Trophoblast cell (in vitro differentiated cells and primary cell): ENCODE measurements at regions not wholly inside any gene's neighbourhood (a gene's known extent, or its start where the extent isn't known, plus 50 kb on each side); places are given as distances from the start of the nearest gene placed in this dataset.

Source experiments
- DNase-seq, 2 donors: peaks; one replicate each; pipeline ENCODE4 v3.0.0-alpha.2; 2016
- H2AFZ ChIP-seq: 2 replicates; pipeline ENCODE4 v1.6.1; 2013; ENCODE audit warnings: low read length, moderate library complexity, mild to moderate bottlenecking; ENCODE audit not compliant: insufficient read depth, poor library complexity
- H2AK5ac ChIP-seq: 2 replicates; pipeline ENCODE4 v1.6.1; 2013; ENCODE audit warnings: mild to moderate bottlenecking, low read length
- H2BK120ac ChIP-seq: 2 replicates; pipeline ENCODE4 v1.6.1; 2013; ENCODE audit warnings: low read length, mild to moderate bottlenecking, moderate library complexity; ENCODE audit not compliant: insufficient read depth, poor library complexity
- H2BK12ac ChIP-seq: 2 replicates; pipeline ENCODE4 v1.6.1; 2013; ENCODE audit warnings: mild to moderate bottlenecking, low read length, moderate library complexity
- H2BK5ac ChIP-seq: 2 replicates; pipeline ENCODE4 v1.6.1; 2013; ENCODE audit warnings: low read length, low read depth, moderate library complexity, mild to moderate bottlenecking; ENCODE audit not compliant: poor library complexity
- H3K14ac ChIP-seq: 2 replicates; pipeline ENCODE4 v1.6.1; 2013; ENCODE audit warnings: mild to moderate bottlenecking, low read length
- H3K18ac ChIP-seq: 2 replicates; pipeline ENCODE4 v1.6.1; 2013; ENCODE audit warnings: mild to moderate bottlenecking, low read length
- H3K23ac ChIP-seq: 2 replicates; pipeline ENCODE4 v1.6.1; 2013; ENCODE audit warnings: low read length
- H3K27ac ChIP-seq: 2 replicates; pipeline ENCODE4 v1.5.1; 2013; ENCODE audit warnings: low read depth, mild to moderate bottlenecking, inconsistent platforms, low read length, moderate library complexity
- H3K27me3 ChIP-seq: 2 replicates; pipeline ENCODE4 v1.6.1; 2013; ENCODE audit warnings: inconsistent platforms, mild to moderate bottlenecking, low read length, moderate library complexity; ENCODE audit not compliant: insufficient read depth
- H3K36me3 ChIP-seq, 2 experiments: 1 replicate in 1 of 2; 2 replicates in 1 of 2; pipeline ENCODE4 v1.6.1; 2013; ENCODE audit warnings: low read length in 2 of 2, mild to moderate bottlenecking in 2 of 2, moderate library complexity in 1 of 2; ENCODE audit not compliant: insufficient read depth in 2 of 2, control insufficient read depth in 1 of 2
- H3K4ac ChIP-seq: 2 replicates; pipeline ENCODE4 v1.6.1; 2013; ENCODE audit warnings: low read depth, mild to moderate bottlenecking, low read length, moderate library complexity
- H3K4me1 ChIP-seq, 2 experiments: 1 replicate in 1 of 2; 2 replicates in 1 of 2; pipeline ENCODE4 v1.6.1; 2013; ENCODE audit warnings: low read length in 2 of 2, mild to moderate bottlenecking in 2 of 2, moderate library complexity in 1 of 2; ENCODE audit not compliant: insufficient read depth in 2 of 2, control insufficient read depth in 1 of 2
- H3K4me2 ChIP-seq: 2 replicates; pipeline ENCODE4 v1.6.1; 2013; ENCODE audit warnings: inconsistent platforms, mild to moderate bottlenecking, low read length, moderate library complexity
- H3K4me3 ChIP-seq: 2 replicates; pipeline ENCODE4 v1.5.1; 2013; ENCODE audit warnings: mild to moderate bottlenecking, low read depth, low read length, inconsistent platforms
- H3K79me1 ChIP-seq: one replicate; pipeline ENCODE4 v1.6.1; 2013; ENCODE audit warnings: low read length
- H3K79me2 ChIP-seq: 2 replicates; pipeline ENCODE4 v1.6.1; 2013; ENCODE audit warnings: low read length, mild to moderate bottlenecking; ENCODE audit not compliant: control insufficient read depth, insufficient read depth, poor library complexity
- H3K9ac ChIP-seq: 2 replicates; pipeline ENCODE4 v1.6.1; 2013; ENCODE audit warnings: mild to moderate bottlenecking, low read length
- H3K9me3 ChIP-seq: 2 replicates; pipeline ENCODE4 v1.6.1; 2013; ENCODE audit warnings: low read depth, mild to moderate bottlenecking, control low read depth, inconsistent platforms, low read length; ENCODE audit not compliant: insufficient read depth
- H4K12ac ChIP-seq: 2 replicates; pipeline ENCODE4 v1.6.1; 2013; ENCODE audit warnings: low read depth, mild to moderate bottlenecking, low read length, moderate library complexity
- H4K8ac ChIP-seq: 2 replicates; pipeline ENCODE4 v1.6.1; 2013; ENCODE audit warnings: low read depth, mild to moderate bottlenecking, low read length, moderate library complexity
- H4K91ac ChIP-seq: one replicate; pipeline ENCODE4 v1.6.1; 2013; ENCODE audit warnings: low read depth, mild to moderate bottlenecking, low read length, moderate library complexity
- WGBS: extraction: QIAGEN DNeasy Blood & Tissue Kit; methylation state at CpG from one replicate; pipeline ENCODE4 v1.1.7; 2013; ENCODE audit warnings: missing lambda C conversion rate; ENCODE audit not compliant: insufficient read length, insufficient coverage; ENCODE audit errors: extremely low coverage; 5-methylcytosine and 5-hydroxymethylcytosine counted together

DNA sequence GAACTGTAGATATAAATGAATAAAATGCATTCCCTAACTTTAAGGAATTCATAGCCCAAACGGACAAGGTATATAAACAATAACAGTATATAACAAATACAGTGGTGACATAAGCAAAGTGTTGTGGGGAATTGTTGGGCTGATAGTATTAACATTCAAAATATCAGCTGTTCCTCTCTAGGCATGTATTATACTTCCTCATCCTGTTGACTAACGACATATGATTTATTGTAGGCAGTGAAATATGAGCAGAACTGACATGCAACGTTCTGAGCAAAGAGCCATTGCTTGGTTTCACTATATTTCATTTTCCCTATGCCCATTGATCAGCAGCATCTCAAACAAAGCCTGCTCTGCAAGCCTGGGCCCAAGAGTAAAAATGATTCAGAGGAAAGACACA, 143.9 kb downstream of the PTCHD1 start:
- no peak overlapping the region for H4K91ac ChIP-seq
- no peak overlapping the region for H3K4me3 ChIP-seq
- no peaks in the 10 kb centered on the region for H3K79me1 ChIP-seq
- no peaks in the 10 kb centered on the region for H3K27me3 ChIP-seq
- H2AK5ac ChIP-seq = no peak overlapping the region
- H4K12ac ChIP-seq = no peak overlapping the region
- no peaks in the 10 kb centered on the region for H3K4me1 ChIP-seq
- H2AFZ ChIP-seq = no peak overlapping the region
- H3K79me2 ChIP-seq = no peaks in the 10 kb centered on the region
- H2BK120ac ChIP-seq = no peak overlapping the region
- no peak overlapping the region for H3K14ac ChIP-seq
- H3K9ac ChIP-seq = no peak overlapping the region
- H3K18ac ChIP-seq = no peak overlapping the region
- no peak overlapping the region for H3K4ac ChIP-seq
- DNase-seq = no peak
- no peak overlapping the region for H3K23ac ChIP-seq
- WGBS = no CpG with 5 or more reads among the region's 3 CpGs
- H3K9me3 ChIP-seq = no peaks in the 10 kb centered on the region
- H3K36me3 ChIP-seq = no peaks in the 10 kb centered on the region
- H2BK12ac ChIP-seq = no peak overlapping the region
- H3K4me2 ChIP-seq = no peak overlapping the region
- no peak overlapping the region for H4K8ac ChIP-seq
- no peak overlapping the region for H2BK5ac ChIP-seq
- no peak overlapping the region for H3K27ac ChIP-seq

DNA sequence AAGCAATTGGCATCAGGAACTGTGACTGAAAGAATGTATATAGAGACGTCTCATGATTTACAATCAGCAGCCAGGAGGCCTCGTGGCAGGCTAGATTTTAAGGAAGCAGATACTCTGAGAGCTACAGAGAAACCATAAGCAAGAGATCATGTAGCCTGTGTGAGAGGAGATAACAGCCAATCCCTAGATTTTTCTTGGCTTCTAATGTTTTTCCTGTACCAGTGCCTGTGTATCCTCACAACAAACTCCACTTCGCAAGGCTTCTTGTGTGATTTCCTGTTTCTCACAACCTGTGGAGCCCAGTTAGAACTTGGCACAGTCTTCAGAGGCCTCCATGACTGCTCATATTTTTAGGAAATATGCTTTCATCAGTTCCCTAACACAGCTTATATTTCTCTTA, 147.9 kb downstream of the PTCHD1 start:
- Histone ChIP-seq H3K9ac (no peak overlapping the region), H4K8ac (no peak overlapping the region), H4K12ac (no peak overlapping the region), H4K91ac (no peak overlapping the region), H3K9me3 (no peaks in the 10 kb centered on the region), H3K4ac (no peak overlapping the region), H3K79me1 (no peaks in the 10 kb centered on the region), H3K14ac (no peak overlapping the region), H3K4me1 (no peaks in the 10 kb centered on the region), H3K27me3 (no peaks in the 10 kb centered on the region), H3K27ac (no peak overlapping the region), H3K23ac (no peak overlapping the region), H3K4me2 (no peak overlapping the region), H3K18ac (no peak overlapping the region), H3K36me3 (no peaks in the 10 kb centered on the region), H2AK5ac (no peak overlapping the region), H2BK12ac (no peak overlapping the region), H2BK120ac (no peak overlapping the region), H3K4me3 (no peak overlapping the region), H2BK5ac (no peak overlapping the region), H3K79me2 (no peaks in the 10 kb centered on the region), H2AFZ (no peak overlapping the region)
- WGBS = no CpG with 5 or more reads among the region's 3 CpGs
- no peak for DNase-seq

DNA sequence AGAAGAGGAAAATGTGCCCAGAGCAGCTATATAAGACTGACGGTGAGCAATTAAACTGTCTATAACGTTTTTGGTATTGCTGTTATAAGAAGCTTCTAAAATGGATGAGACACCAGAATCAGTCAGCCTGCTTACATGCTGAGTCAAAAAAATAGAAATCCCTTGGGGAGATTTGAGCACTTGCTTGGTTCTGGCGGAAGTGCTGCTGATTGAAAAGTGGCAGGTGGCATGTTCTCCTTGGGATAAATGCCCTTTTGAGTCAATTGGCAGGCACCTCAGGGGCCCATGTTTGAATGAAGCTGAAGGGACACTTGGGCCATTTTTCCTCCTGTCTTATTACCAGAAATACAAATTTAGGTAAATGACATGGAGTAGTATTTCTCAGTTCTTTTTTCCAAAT, 148.7 kb downstream of the PTCHD1 start:
- no CpG with 5 or more reads among the region's 3 CpGs for WGBS
- no peaks in the 10 kb centered on the region for H3K9me3 ChIP-seq
- H3K4me3 ChIP-seq = no peak overlapping the region

DNA sequence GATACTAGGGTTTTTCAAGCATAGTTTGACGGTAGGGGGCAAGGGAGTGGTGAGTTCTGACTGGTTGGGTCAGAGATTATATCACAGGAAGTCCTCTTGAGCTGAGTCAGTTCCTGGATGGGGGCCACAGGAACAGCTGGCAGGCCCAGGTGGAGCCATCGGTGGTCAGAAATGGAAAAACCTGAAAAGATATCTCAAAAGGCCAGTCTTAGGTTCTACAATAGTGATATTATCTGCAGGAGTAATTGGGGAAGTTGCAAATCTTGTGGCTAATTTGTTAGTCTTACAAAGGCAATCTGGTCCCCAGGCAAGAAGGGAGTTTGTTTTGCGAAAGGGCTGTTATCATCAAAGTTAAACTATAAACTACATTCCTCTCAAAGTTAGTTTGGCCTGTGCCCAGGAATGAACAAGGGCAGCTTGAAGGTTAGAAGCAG, 159.3 kb downstream of the PTCHD1 start:
- H3K9me3 ChIP-seq = no peaks in the 10 kb centered on the region
- H3K36me3 ChIP-seq = no peaks in the 10 kb centered on the region
- no peak overlapping the region for H4K91ac ChIP-seq
- no peak overlapping the region for H4K8ac ChIP-seq
- H3K4ac ChIP-seq = no peak overlapping the region
- H3K27ac ChIP-seq = peak overlapping the region; percentile 47
- H4K12ac ChIP-seq = no peak overlapping the region
- no peak overlapping the region for H3K9ac ChIP-seq
- DNase-seq = peak in 1 of 2 donors; percentile 7
- H2AFZ ChIP-seq = no peak overlapping the region
- H3K4me3 ChIP-seq = no peak overlapping the region
- no peak overlapping the region for H3K23ac ChIP-seq
- no CpG with 5 or more reads among the region's 3 CpGs for WGBS
- no peak overlapping the region for H2BK120ac ChIP-seq
- H3K18ac ChIP-seq = no peak overlapping the region
- no peaks in the 10 kb centered on the region for H3K27me3 ChIP-seq
- H3K79me1 ChIP-seq = no peaks in the 10 kb centered on the region
- H2BK5ac ChIP-seq = no peak overlapping the region
- H3K4me1 ChIP-seq = no peaks in the 10 kb centered on the region
- H3K14ac ChIP-seq = no peak overlapping the region
- no peak overlapping the region for H2AK5ac ChIP-seq
- H2BK12ac ChIP-seq = no peak overlapping the region
- no peak overlapping the region for H3K4me2 ChIP-seq
- H3K79me2 ChIP-seq = no peaks in the 10 kb centered on the region

More for the DNA sequence above, 148.7 kb downstream of the PTCHD1 start:
- no peak overlapping the region for H3K23ac ChIP-seq
- H3K4ac ChIP-seq = no peak overlapping the region
- no peaks in the 10 kb centered on the region for H3K79me1 ChIP-seq
- no peaks in the 10 kb centered on the region for H3K36me3 ChIP-seq
- no peak overlapping the region for H4K12ac ChIP-seq
- no peak overlapping the region for H2BK5ac ChIP-seq
- no peak overlapping the region for H2BK120ac ChIP-seq
- H3K79me2 ChIP-seq = no peaks in the 10 kb centered on the region
- no peak overlapping the region for H3K14ac ChIP-seq
- H3K18ac ChIP-seq = no peak overlapping the region
- no peak overlapping the region for H3K9ac ChIP-seq
- H2AK5ac ChIP-seq = no peak overlapping the region
- H4K8ac ChIP-seq = no peak overlapping the region
- no peak overlapping the region for H2AFZ ChIP-seq
- H3K27ac ChIP-seq = no peak overlapping the region
- H3K4me2 ChIP-seq = no peak overlapping the region
- H3K4me1 ChIP-seq = no peaks in the 10 kb centered on the region
- H2BK12ac ChIP-seq = no peak overlapping the region
- H3K27me3 ChIP-seq = no peaks in the 10 kb centered on the region
- DNase-seq = no peak
- no peak overlapping the region for H4K91ac ChIP-seq
